HCT116 (cell line): ENCODE measurements at regions not wholly inside any gene's neighbourhood (a gene's known extent, or its start where the extent isn't known, plus 50 kb on each side); places are given as distances from the start of the nearest gene placed in this dataset.

Source experiments
- ATAC-seq: fragments of 200-7000 bp; cut with Tn5 transposase; 2 replicates; pipeline ENCODE4 v1.9.1; 2020; ENCODE audit warnings: mild to moderate bottlenecking, moderate library complexity
- BruUV-seq: library from RNA; stranded (reverse); fragments of 400-500 nt; replicated peaks from 2 replicates; lab custom pipeline; 2021; lab: Mats Ljungman, UMichigan
- CTCF ChIA-PET: fragments of 300-600 bp; sonication (Branson Sonifier 250); formaldehyde crosslinking; loops from one replicate; lab custom pipeline; 2021; ENCODE audit warnings: antibody characterized with exemption; lab: Charles Lee
- POLR2A ChIA-PET: fragments of 300-600, 350-600 bp; sonication (Branson Sonifier 250); formaldehyde crosslinking; loops from one replicate; lab custom pipeline; 2021; ENCODE audit warnings: antibody characterized with exemption; lab: Charles Lee
- RAD21 ChIA-PET, 2 experiments: fragments of 300-600 bp; sonication (Branson Sonifier 250); formaldehyde crosslinking; loops; one replicate each; lab custom pipeline; 2023; ENCODE audit warnings: low total read pairs in 2 of 2; ENCODE audit not compliant: uncharacterized antibody in 2 of 2, unreplicated experiment in 2 of 2, low non-redundant PET in 1 of 2; lab: Charles Lee
- DNase-seq: peaks from one replicate; pipeline ENCODE4 v3.0.0-alpha.2; 2010; ENCODE audit warnings: low read depth, low spot score
- H2AFZ ChIP-seq: fragments of 200-600 bp; shearing (Covaris generic), sonication (generic); 2 replicates; pipeline ENCODE4 v1.6.1; 2017; ENCODE audit warnings: low read depth, mixed run types, mixed read lengths, antibody characterized with exemption, low read length; ENCODE audit not compliant: poor library complexity, severe bottlenecking
- H3K27ac ChIP-seq: 2 replicates; pipeline ENCODE4 v1.5.1; 2012; ENCODE audit warnings: low read depth, low read length
- H3K27me3 ChIP-seq: fragments of 200-600 bp; sonication (generic); 2 replicates; pipeline ENCODE4 v1.6.1; 2016; ENCODE audit warnings: mixed run types, low read length, mixed read lengths; ENCODE audit not compliant: insufficient read depth
- H3K36me3 ChIP-seq, 2 experiments: fragments of 200-500 bp in 1 of 2; fragments of 200-600 bp in 1 of 2; sonication (Bioruptor generic) in 1 of 2; sonication (generic) in 1 of 2; 2 replicates each; pipeline versions ENCODE4 v1.5.1 to v1.6.1; 2014 to 2016; ENCODE audit warnings: low read length in 2 of 2, inconsistent platforms in 1 of 2, mixed read lengths in 1 of 2, mixed run types in 1 of 2; ENCODE audit not compliant: insufficient read depth in 2 of 2, control insufficient read depth in 1 of 2
- H3K4me1 ChIP-seq, 2 experiments: fragments of 200-600 bp in 1 of 2; sonication (generic) in 1 of 2; 2 replicates each; pipeline versions ENCODE4 v1.5.1 to v1.6.1; 2012 to 2017; ENCODE audit warnings: low read length in 2 of 2, inconsistent platforms in 1 of 2, mild to moderate bottlenecking in 1 of 2, mixed read lengths in 1 of 2, mixed run types in 1 of 2, moderate library complexity in 1 of 2; ENCODE audit not compliant: insufficient read depth in 2 of 2, control insufficient read depth in 1 of 2
- H3K4me2 ChIP-seq: fragments of 200-600 bp; sonication (generic); 2 replicates; pipeline ENCODE4 v1.6.1; 2017; ENCODE audit warnings: mixed run types, low read length, mixed read lengths
- H3K4me3 ChIP-seq, 2 experiments: fragments of 200-600 bp in 1 of 2; sonication (generic) in 1 of 2; replicated peaks in 1 of 2; 2 replicates each; pipeline ENCODE4 v1.5.1; 2011 to 2016; ENCODE audit warnings: low read length in 2 of 2, control low read depth in 1 of 2, low read depth in 1 of 2, mild to moderate bottlenecking in 1 of 2, mixed read lengths in 1 of 2, mixed run types in 1 of 2
- H3K79me2 ChIP-seq: fragments of 200-600 bp; sonication (generic); 2 replicates; pipeline ENCODE4 v1.6.1; 2017; ENCODE audit warnings: mild to moderate bottlenecking, mixed run types, low read length, moderate library complexity, mixed read lengths; ENCODE audit not compliant: insufficient read depth
- H3K9ac ChIP-seq: fragments of 200-600 bp; sonication (generic); 2 replicates; pipeline ENCODE4 v1.6.1; 2016; ENCODE audit warnings: low read length, mixed read lengths
- H3K9me2 ChIP-seq: fragments of 200-600 bp; sonication (generic), shearing (Covaris generic); 2 replicates; pipeline ENCODE4 v1.6.1; 2017; ENCODE audit warnings: mixed run types, mild to moderate bottlenecking, moderate library complexity; ENCODE audit not compliant: insufficient read depth
- H3K9me3 ChIP-seq, 2 experiments: fragments of 200-500 bp in 1 of 2; fragments of 200-600 bp in 1 of 2; sonication (Bioruptor generic) in 1 of 2; sonication (generic) in 1 of 2; 2 replicates each; pipeline ENCODE4 v1.6.1; 2014 to 2017; ENCODE audit warnings: low read length in 2 of 2, mixed read lengths in 2 of 2, inconsistent platforms in 1 of 2, low read depth in 1 of 2, mild to moderate bottlenecking in 1 of 2, mixed run types in 1 of 2, moderate library complexity in 1 of 2; ENCODE audit not compliant: control insufficient read depth in 1 of 2, insufficient read depth in 1 of 2
- H4K20me1 ChIP-seq: fragments of 200-600 bp; sonication (generic), shearing (Covaris generic); 2 replicates; pipeline ENCODE4 v1.6.1; 2017; ENCODE audit warnings: mixed run types, mild to moderate bottlenecking, moderate library complexity; ENCODE audit not compliant: insufficient read depth
- ATF3 ChIP-seq: IDR thresholded peaks from 2 replicates; pipeline ENCODE4 v1.6.1; 2012
- CBX3 ChIP-seq: IDR thresholded peaks from 2 replicates; pipeline ENCODE4 v1.6.1; 2012; ENCODE audit warnings: low read depth
- CEBPB ChIP-seq: IDR thresholded peaks from 2 replicates; pipeline ENCODE4 v1.6.1; 2012; ENCODE audit warnings: low read depth
- EGR1 ChIP-seq: IDR thresholded peaks from 2 replicates; pipeline ENCODE4 v1.6.1; 2012; ENCODE audit warnings: low read depth
- ELF1 ChIP-seq: IDR thresholded peaks from 2 replicates; pipeline ENCODE4 v1.6.1; 2012; ENCODE audit warnings: low read depth, borderline replicate concordance
- EZH2 ChIP-seq: fragments of 200-600 bp; sonication (generic); IDR thresholded peaks from 2 replicates; pipeline ENCODE4 v1.6.1; 2017; ENCODE audit warnings: antibody characterized with exemption, mixed run types
- FOSL1 ChIP-seq: IDR thresholded peaks from 2 replicates; pipeline ENCODE4 v1.6.1; 2012; ENCODE audit warnings: low read depth
- JUND ChIP-seq: IDR thresholded peaks from 2 replicates; pipeline ENCODE4 v1.6.1; 2012
- POLR2A ChIP-seq: IDR thresholded peaks from 2 replicates; pipeline ENCODE4 v1.7.0; 2011; ENCODE audit warnings: borderline replicate concordance; ENCODE audit not compliant: insufficient read depth, insufficient read length; ENCODE audit errors: extremely low read depth
- POLR2AphosphoS5 ChIP-seq: IDR thresholded peaks from 2 replicates; pipeline ENCODE4 v1.6.1; 2011; ENCODE audit warnings: mild to moderate bottlenecking, low read depth, low read length, moderate library complexity
- SIN3A ChIP-seq: IDR thresholded peaks from 2 replicates; pipeline ENCODE4 v1.6.1; 2012; ENCODE audit warnings: low read depth
- SP1 ChIP-seq: IDR thresholded peaks from 2 replicates; pipeline ENCODE4 v1.6.1; 2012; ENCODE audit warnings: low read depth
- SRF ChIP-seq: IDR thresholded peaks from 2 replicates; pipeline ENCODE4 v1.6.1; 2012; ENCODE audit warnings: low read depth
- YY1 ChIP-seq: IDR thresholded peaks from 2 replicates; pipeline ENCODE4 v1.6.1; 2011; ENCODE audit warnings: low read length, low read depth, moderate library complexity, mild to moderate bottlenecking; ENCODE audit not compliant: insufficient replicate concordance; ENCODE audit errors: extremely low read depth
- ZFX ChIP-seq: fragments of 450-650 bp; IDR thresholded peaks from 2 replicates; pipeline ENCODE4 v1.6.1; 2017
- ZNF274 ChIP-seq: fragments of 200-500 bp; sonication (Bioruptor generic); IDR thresholded peaks from 2 replicates; pipeline ENCODE4 v1.6.1; 2014; ENCODE audit warnings: mild to moderate bottlenecking, low read depth, low read length, inconsistent platforms
- intact Hi-C: fragments of 100-400 bp; cut with micrococcal nuclease; formaldehyde crosslinking; loops from 2 replicates; pipeline ENCODE4 v1.10.0; 2022

- BruUV-seq, result no TSS peak
- Histone ChIP-seq H3K9ac (no peak overlapping the region), H3K27ac (no peak overlapping the region), H3K9me2 (no peaks in the 10 kb centered on the region), H3K4me3 (no peak overlapping the region), H3K9me3 (no peaks in the 10 kb centered on the region; a peak in 1 of 4 replicates), H3K4me1 (no peaks in the 10 kb centered on the region), H4K20me1 (no peaks in the 10 kb centered on the region), H3K4me2 (no peak overlapping the region), H3K27me3 (no peaks in the 10 kb centered on the region), H3K79me2 (no peaks in the 10 kb centered on the region), H3K36me3 (no peaks in the 10 kb centered on the region), H2AFZ (no peak overlapping the region)
- TF ChIP-seq POLR2AphosphoS5, result no peak
- no peak for TF ChIP-seq SIN3A
- TF ChIP-seq ZFX, result no peak
- no peak for TF ChIP-seq ATF3
- no peak for TF ChIP-seq POLR2A
- TF ChIP-seq ZNF274, result no peak
- TF ChIP-seq JUND, result no peak
- TF ChIP-seq YY1, result no peak
- TF ChIP-seq SRF, result no peak
- DNase-seq, result no peak
- CTCF ChIA-PET, result no interaction called here
- RAD21 ChIA-PET, result no interaction called here
- intact Hi-C loops, result no loop called here
- no peak for ATAC-seq
- POLR2A ChIA-PET, result no interaction called here
These were observed 699.7 kb downstream of the TUSC7 start for GRCh38 chr3:117409256-117409655.

- CTCF ChIA-PET, result no interaction called here
- intact Hi-C loops, result no loop called here
- no peaks in the 10 kb centered on the region for H3K79me2 ChIP-seq
- H4K20me1 ChIP-seq, result no peaks in the 10 kb centered on the region
- no peak for ATAC-seq
- no peak overlapping the region for H3K27ac ChIP-seq
- no peaks in the 10 kb centered on the region for H3K27me3 ChIP-seq
- RAD21 ChIA-PET, result no interaction called here
- no peak overlapping the region for H3K4me3 ChIP-seq
- H3K4me2 ChIP-seq, result no peak overlapping the region
- POLR2A ChIA-PET, result no interaction called here
- no TSS peak for BruUV-seq
- H3K4me1 ChIP-seq, result no peaks in the 10 kb centered on the region
- no peak for TF ChIP-seq CEBPB
- TF ChIP-seq ZNF274, result no peak
- TF ChIP-seq SP1, result no peak
- no peak for TF ChIP-seq FOSL1
- TF ChIP-seq ATF3, result no peak
- no peak for TF ChIP-seq SIN3A
- no peak for TF ChIP-seq EZH2
- no peak for TF ChIP-seq ELF1
- no peak for TF ChIP-seq CBX3
- no peak for TF ChIP-seq EGR1
- no peak for TF ChIP-seq YY1
- no peak for TF ChIP-seq POLR2AphosphoS5
- TF ChIP-seq, all 23 proteins: peak for 0
- Histone ChIP-seq H3K9me2 (no peaks in the 10 kb centered on the region), H3K36me3 (no peaks in the 10 kb centered on the region), H2AFZ (no peak overlapping the region), H3K9me3 (no peaks in the 10 kb centered on the region; a peak in 1 of 4 replicates), H3K9ac (no peak overlapping the region)
- DNase-seq, result no peak
These were observed 700.3 kb downstream of the TUSC7 start for GRCh38 chr3:117409701-117410459.
